ENCODE measurements at regions not wholly inside any gene's neighbourhood (a gene's known extent, or its start where the extent isn't known, plus 50 kb on each side); places are given as distances from the start of the nearest gene placed in this dataset.
A peak's percentile ranks its signal among the peaks of the same experiment; 100 is the strongest.

- Mint-ChIP-seq H3K36me3 (no peaks in the 10 kb centered on the region), H3K27ac (peak overlapping the region in 3 of 7 donors; percentile 0 to 74 (median 54)), H3K4me3 (no peak overlapping the region), H3K9me3 (peaks cover 0 to 2% (median 0%) of the 10 kb centered on the region in 7 donors), H3K4me1 (peaks cover 15% of the 10 kb centered on the region), H3K27me3 (ENCODE audit: low read depth in 3 of 3) (peaks cover 0 to 5% (median 0%) of the 10 kb centered on the region in 3 donors)
- Histone ChIP-seq H3K4me2 (replicated peaks; ENCODE audit: extremely low read depth, low read length, poor library complexity, severe bottlenecking) (no peak overlapping the region), H3K9ac (ENCODE audit: insufficient read depth, low read length, poor library complexity, severe bottlenecking) (no peak overlapping the region), H2AFZ (ENCODE audit: insufficient read depth, low read depth, low read length, poor library complexity, severe bottlenecking) (no peak overlapping the region), H3K27me3 (ENCODE audit: control insufficient read depth in 2 of 2, insufficient read depth in 2 of 2, low read length in 2 of 2) (no peaks in the 10 kb centered on the region), H3K27ac (ENCODE audit: low read depth in 1 of 2, low read length in 2 of 2) (no peak overlapping the region), H3K4me3 (replicated peaks in 1 of 3; ENCODE audit: low read depth in 2 of 3, low read length in 3 of 3) (no peak overlapping the region), H3K79me2 (ENCODE audit: insufficient read depth, low read length) (no peaks in the 10 kb centered on the region), H3K9me3 (replicated peaks in 1 of 2; ENCODE audit: control insufficient read depth in 1 of 2, insufficient read depth in 1 of 2, low read length in 2 of 2) (no peaks in the 10 kb centered on the region), H3K36me3 (replicated peaks in 1 of 2; ENCODE audit: control insufficient read depth in 1 of 2, insufficient read depth in 2 of 2, low read length in 2 of 2) (no peaks in the 10 kb centered on the region), H3K4me1 (ENCODE audit: control insufficient read depth in 1 of 2, insufficient read depth in 2 of 2, low read length in 2 of 2) (peaks cover 8 to 14% of the 10 kb centered on the region in 2 donors), H4K20me1 (ENCODE audit: insufficient read depth, low read length) (no peaks in the 10 kb centered on the region)
- 80% methylated on average over 1 of the region's 1 CpG for WGBS (ENCODE audit: insufficient coverage)
- intact Hi-C loops (cut with micrococcal nuclease) = loop anchor here in 1 of 2 donors (10.0 kb wide), 2 partner anchors 130 to 160 kb away; partner anchors contain the start of gene RASGEF1B
- DNase-seq = peak in 2 of 3 donors; percentile 43 to 68
- TF ChIP-seq, protein P1, sequence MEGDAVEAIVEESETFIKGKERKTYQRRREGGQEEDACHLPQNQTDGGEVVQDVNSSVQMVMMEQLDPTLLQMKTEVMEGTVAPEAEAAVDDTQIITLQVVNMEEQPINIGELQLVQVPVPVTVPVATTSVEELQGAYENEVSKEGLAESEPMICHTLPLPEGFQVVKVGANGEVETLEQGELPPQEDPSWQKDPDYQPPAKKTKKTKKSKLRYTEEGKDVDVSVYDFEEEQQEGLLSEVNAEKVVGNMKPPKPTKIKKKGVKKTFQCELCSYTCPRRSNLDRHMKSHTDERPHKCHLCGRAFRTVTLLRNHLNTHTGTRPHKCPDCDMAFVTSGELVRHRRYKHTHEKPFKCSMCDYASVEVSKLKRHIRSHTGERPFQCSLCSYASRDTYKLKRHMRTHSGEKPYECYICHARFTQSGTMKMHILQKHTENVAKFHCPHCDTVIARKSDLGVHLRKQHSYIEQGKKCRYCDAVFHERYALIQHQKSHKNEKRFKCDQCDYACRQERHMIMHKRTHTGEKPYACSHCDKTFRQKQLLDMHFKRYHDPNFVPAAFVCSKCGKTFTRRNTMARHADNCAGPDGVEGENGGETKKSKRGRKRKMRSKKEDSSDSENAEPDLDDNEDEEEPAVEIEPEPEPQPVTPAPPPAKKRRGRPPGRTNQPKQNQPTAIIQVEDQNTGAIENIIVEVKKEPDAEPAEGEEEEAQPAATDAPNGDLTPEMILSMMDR (IDR thresholded peaks at IDR 0.05) = no peak
Observed at GRCh38 chr4:81634766-81635549, 163.3 kb upstream of the RASGEF1B start.

DNA sequence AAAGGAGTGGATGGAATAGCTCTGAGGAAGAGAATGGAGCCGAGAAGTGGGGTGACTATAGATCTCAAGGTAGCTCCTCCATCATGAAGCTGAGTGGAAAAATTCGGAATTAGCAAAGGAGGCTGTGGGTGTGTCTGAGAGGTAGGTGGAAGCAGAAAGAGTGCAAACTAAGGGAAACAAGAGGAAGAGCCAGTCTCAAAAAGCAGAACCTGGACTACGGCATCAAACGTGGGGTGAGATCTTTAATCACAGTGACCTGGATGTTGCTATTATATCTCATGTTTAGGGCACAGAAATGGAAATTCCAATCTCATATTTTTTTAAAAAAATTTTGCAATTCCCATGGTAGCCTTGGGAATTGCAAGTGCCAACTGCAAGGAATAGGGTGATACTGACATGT, 162.5 kb upstream of the RASGEF1B start:
- Mint-ChIP-seq H3K27me3 (ENCODE audit: low read depth in 3 of 3) (peaks cover 0 to 5% (median 0%) of the 10 kb centered on the region in 3 donors), H3K9me3 (peaks cover 0 to 2% (median 0%) of the 10 kb centered on the region in 7 donors), H3K4me3 (no peak overlapping the region), H3K27ac (peak overlapping the region in 2 of 7 donors; percentile 6 to 13), H3K4me1 (peaks cover 20% of the 10 kb centered on the region), H3K36me3 (no peaks in the 10 kb centered on the region)
- TF ChIP-seq, protein P1 (IDR thresholded peaks at IDR 0.05) = no peak
- Histone ChIP-seq H4K20me1 (ENCODE audit: insufficient read depth, low read length) (no peaks in the 10 kb centered on the region), H3K4me1 (ENCODE audit: control insufficient read depth in 1 of 2, insufficient read depth in 2 of 2, low read length in 2 of 2) (peaks cover 8 to 17% of the 10 kb centered on the region in 2 donors), H3K36me3 (replicated peaks in 1 of 2; ENCODE audit: control insufficient read depth in 1 of 2, insufficient read depth in 2 of 2, low read length in 2 of 2) (no peaks in the 10 kb centered on the region), H3K9me3 (replicated peaks in 1 of 2; ENCODE audit: control insufficient read depth in 1 of 2, insufficient read depth in 1 of 2, low read length in 2 of 2) (no peaks in the 10 kb centered on the region), H2AFZ (ENCODE audit: insufficient read depth, low read depth, low read length, poor library complexity, severe bottlenecking) (no peak overlapping the region), H3K27me3 (ENCODE audit: control insufficient read depth in 2 of 2, insufficient read depth in 2 of 2, low read length in 2 of 2) (no peaks in the 10 kb centered on the region), H3K79me2 (ENCODE audit: insufficient read depth, low read length) (no peaks in the 10 kb centered on the region), H3K9ac (ENCODE audit: insufficient read depth, low read length, poor library complexity, severe bottlenecking) (no peak overlapping the region), H3K4me2 (replicated peaks; ENCODE audit: extremely low read depth, low read length, poor library complexity, severe bottlenecking) (no peak overlapping the region), H3K4me3 (replicated peaks in 1 of 3; ENCODE audit: low read depth in 2 of 3, low read length in 3 of 3) (no peak overlapping the region), H3K27ac (ENCODE audit: low read depth in 1 of 2, low read length in 2 of 2) (no peak overlapping the region)
- intact Hi-C loops (cut with micrococcal nuclease) = loop anchor here in 1 of 2 donors (10.0 kb wide), 2 partner anchors 129 to 159 kb away; partner anchors contain the start of gene RASGEF1B
- DNase-seq = peak in 2 of 3 donors; percentile 20 to 36
- 96% methylated on average over 2 of the region's 4 CpGs for WGBS (ENCODE audit: insufficient coverage)

Measured in CD14-positive monocyte (primary cell).